HG03060 (cell line): ENCODE measurements at regions not wholly inside any gene's neighbourhood (a gene's known extent, or its start where the extent isn't known, plus 50 kb on each side); places are given as distances from the start of the nearest gene placed in this dataset.

Experiments used
- ATAC-seq: cut with Tn5 transposase; IDR thresholded peaks from one replicate; pipeline ENCODE4 v1.9.1; 2021; ENCODE audit warnings: low read depth, moderate number of reproducible peaks; ENCODE audit not compliant: unreplicated experiment

DNA sequence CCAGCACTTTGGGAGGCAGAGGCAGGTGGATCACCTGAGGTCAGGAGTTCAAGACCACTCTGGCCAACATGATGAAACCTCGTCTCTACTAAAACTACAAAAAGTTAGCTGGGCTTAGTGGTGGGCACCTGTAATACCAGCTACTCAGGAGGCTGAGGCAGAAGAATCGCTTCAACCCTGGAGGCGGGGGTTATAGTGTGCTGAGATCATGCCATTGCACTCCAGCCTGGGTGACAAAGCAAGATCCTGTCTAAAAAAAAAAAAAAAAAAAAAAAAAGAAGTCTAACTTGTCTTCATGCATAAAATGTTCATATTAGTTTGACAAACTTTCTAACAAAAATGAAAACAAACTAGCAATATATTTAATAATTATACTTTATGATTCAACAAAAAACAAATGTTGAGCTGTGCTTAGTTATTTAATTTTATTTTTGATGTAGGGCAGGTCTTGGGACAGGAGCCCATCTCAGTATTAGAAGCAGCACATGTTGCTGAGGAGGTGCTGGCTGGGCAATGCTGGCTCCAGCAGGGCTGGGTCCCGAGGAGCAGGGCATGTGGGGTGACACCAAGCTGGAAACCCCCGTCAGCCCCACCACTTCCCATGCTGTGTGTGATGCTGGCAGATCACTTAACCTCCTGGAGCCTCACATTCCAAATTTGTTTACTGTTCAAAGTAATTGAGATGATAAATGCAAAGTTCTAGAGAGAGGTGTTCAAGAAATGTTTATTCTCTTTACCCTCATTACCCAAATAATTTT, 335.3 kb upstream of the KLF6 start:
- no peak for ATAC-seq

DNA sequence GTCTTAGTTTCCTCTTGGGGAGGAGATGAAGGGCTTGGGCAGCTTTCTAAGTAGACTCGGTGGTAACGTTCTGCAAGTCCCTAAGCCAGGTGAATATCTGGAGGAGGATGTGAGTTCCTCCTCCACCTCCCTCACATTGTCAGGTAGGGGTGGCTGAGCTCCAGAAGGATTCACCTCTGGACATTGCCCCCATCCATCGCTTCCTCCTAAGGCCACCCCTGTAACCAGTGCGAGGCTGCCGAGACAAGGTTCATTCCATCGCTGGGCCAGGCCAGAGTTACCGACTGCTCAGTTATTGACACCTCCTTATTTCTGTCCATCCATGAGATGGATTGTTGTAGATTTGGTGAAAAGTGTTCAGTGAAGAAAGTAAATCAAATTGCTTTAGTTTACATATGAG, 334.1 kb upstream of the KLF6 start:
- no peak for ATAC-seq

DNA sequence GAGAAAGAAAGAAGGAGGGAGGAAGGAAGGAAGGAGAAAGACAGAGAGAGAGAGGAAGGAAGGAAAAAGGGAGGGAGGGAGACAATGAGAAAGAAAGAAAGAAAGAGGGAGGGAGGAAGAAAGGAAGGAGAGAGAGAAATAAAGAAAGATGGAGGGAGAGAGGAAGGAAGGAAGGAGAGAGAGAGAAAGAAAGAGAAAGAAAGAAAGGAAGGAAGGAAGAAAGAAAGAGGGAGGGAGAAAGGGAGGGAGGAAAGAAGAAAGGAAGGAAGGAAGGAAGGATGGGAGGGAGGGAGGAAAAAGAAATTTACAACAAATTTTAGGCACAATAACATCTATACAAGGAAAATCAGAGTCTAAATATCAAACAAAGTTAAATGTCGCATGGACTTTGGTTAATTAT, 332.6 kb upstream of the KLF6 start:
- ATAC-seq, result no peak

DNA sequence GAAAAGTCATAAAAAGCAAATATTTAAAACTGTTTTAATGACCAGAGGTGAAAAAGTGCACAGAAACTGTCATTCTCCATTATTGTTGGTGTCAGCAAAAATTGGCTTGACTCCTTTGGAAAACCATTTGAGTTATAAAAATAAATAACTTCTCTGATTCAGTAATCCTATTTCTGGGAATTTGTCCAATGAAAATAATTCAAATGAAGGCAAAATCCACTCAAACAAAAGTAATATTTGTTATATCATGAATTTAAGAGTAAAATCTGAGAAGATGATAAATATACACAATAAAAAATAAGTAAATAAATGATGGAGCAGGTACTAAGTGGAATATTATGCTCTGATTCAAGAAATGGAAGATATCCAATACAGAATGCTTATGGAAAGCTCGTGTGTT, 326.6 kb upstream of the KLF6 start:
- no peak for ATAC-seq

DNA sequence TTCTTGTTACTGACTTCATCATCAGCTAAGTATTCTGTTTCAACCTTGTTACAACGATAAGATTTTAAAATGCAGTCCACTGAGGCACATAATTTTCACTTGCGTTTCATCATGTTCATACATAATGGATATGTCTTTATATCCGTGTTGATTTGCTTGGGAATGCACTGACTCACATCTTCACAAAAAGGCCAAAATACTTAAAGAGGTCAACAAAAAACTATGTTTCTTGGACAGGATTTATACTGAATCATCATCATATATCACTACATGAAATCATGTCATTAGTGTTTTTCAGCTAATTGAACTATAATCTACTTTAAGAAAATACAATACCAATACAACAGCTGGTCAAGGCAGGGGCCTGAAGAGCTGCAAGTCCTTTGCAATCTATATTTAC, 324.5 kb upstream of the KLF6 start:
- no peak for ATAC-seq

DNA sequence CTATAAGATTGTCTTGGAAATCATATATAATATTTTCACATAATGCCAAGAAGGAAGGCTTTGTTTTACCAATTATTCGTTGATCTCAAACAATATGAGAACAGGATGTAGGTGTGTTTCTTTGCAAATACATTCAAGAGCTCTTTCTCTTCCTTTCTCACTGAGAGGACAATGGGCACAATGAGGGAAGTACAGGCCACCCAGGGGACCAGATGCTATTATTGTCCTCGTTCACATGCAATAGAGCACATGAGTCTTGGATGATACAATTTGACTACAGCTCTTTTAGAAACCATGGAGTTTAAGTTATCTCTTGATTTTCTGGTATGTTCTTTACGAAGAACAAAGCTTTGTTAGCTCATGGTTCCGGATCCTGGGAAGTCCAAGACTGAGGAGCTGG, 323.7 kb upstream of the KLF6 start:
- no peak for ATAC-seq

DNA sequence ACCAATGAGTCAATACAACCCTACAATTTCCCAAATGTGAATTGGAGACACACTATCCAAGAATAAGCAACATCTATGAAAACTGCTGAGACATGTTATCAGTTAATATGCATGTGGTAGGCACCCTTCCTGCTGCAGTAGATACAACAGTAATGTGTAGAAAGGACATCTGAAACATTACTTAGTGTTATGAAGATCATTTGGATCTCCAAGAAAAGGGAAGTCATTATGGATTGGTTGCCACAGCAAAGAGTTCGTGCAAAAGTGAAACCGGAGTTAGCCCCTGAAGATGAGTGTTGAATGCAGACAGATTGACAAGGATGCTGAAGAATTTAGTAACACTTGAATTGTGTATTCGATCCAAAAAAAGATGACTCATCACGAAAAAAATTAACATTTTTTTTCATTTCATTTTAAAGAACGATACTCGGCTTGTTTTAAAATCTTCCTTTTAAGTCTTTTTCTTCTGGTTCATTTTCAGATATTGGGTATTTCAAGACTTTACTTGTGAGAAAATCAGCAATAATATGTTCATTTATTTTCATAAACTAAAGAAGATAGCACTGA, 322.4 kb upstream of the KLF6 start:
- ATAC-seq, result no peak

DNA sequence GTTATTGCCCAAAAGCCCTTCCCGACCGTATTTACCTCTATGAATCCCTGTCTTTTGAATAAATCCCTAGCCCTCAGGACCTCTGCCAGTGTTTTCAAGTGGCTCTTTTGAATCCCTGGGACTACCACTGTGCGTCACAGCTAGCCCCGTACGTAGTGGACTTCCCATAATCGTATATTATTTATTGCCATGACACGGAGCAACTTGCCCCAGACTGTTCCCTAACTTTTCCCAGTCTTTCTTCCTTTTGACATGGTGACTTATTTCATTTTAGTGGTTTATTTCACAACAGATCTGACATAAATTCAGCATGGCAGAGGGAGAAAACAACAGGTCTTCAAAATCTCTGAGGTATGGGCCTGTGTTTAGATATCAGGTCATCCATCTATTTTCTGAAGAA, 318.6 kb upstream of the KLF6 start:
- no peak for ATAC-seq

DNA sequence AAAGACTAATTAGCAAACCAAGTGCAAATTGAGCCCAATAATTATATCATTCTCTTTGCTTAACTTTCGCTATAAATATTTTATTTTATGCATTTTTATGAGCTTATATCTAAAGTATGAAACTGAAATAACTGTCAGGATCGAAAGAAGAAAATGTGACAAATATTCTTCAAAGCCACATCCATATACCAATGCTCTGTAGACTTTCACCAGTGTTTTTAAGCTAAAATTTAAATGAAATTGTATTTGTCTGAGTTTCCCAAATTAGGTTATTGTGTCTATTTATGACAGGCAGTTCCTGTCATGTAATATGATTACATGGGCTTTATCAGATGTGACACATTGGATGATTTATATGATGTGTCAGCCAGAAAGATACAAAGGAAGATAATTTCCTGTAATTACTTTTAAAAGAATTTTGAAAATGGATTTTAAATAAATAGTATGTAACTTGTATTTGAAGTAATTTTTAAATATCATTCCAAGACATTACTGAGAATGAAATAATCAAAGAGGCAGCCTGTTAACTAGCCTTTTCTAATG, 317.9 kb upstream of the KLF6 start:
- ATAC-seq, result no peak

DNA sequence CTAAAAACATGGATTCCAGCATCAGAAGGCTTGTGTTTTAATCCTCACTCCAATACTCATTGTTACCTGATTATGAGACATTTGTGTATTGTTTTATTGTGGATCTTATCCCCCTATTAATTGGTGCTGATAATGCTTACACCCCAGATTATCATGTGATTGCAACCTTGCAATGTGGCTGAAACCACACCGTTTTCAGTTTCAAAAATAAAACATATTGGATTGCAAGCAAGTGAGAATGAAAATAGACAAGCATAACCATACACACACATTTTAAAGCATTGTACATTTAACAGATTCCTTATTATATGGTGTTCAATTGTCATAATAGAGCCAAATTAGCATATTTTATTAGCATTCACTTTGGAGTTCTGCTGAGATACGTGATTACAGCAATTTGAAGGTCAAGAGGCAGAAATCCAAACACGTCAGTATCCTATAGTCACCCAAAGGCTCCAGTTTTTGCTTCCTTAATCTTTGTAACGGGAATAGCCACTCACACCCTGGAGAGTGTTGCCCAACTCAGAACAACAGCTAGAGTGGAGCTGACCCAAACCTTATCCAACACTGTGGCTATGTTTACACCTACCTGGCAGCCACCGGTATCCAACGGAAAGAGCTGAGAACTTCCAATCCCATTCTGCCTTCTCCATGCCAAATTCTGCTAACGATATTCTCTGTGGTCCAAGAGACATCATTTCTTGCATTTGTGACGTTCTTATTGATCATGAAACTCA, 317.1 kb upstream of the KLF6 start:
- ATAC-seq, result no peak

DNA sequence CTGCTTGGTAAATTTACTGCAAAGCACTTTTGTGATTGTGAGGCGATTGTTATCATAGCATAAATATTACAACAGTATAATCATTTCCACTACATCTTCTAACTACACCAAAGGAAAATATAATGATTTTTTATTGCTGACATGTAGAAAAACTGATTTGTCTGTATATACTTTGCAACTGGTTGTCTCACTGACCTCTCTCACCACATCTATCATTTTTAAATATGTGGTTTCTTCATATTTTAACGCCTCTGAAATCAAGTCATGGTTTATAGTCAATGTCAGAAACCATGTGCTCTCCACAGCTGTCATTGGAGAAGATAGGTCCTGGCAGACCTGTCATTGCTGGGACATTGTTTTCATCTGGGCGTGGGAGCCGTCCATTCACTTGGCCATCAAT, 315.4 kb upstream of the KLF6 start:
- ATAC-seq, result no peak

DNA sequence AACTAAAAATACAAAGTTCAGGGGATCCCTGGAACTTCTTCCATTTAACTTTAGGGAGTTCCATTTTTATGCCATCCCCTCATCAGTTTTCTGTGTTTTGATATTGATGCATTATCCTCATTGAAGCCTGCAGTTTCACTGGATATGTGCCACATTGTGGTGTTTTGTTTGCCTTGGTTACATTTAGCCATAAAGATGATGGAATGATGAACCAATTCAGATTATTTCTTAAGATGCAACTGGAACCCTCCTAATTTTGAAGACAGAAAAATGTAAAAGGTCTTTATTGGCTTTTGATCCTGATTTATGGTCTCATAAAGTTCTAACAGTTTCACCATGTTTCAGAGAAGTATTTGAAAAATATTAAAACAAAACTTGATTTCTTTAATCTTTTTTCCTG, 314.2 kb upstream of the KLF6 start:
- ATAC-seq, result no peak

DNA sequence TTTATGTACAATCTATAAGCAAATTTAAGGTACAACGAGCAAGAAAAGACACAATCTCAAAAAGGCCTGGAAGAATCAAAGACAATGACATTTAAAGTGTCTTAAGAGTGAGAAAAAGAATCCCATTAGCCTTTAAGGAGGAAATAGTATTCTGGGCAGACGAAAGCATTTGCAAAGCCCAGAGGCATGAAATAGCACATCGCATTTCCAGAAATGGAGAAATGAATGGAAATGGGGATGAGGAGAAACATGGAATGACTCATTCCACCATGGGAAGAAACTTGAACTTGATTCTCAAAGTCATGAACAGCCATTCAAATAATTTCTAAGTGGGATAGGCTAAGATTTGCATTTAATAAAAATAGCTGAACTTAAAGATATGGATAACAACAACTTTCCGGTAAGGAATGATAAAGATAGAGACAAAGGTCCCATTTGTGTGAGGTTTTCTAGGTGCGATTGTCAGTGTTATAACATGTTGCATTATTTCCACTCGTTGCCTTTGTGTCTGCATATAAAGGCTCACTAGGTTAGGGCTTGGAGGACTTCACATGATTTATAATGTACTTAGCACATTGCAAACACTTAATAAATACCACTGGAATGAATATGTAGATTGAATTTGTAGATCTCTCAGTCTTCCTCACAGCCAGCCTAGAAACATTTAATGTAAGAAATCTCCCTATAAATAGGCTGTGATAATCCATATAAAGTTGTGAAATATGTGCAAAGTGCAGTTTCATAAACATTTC, 310.3 kb upstream of the KLF6 start:
- ATAC-seq, result no peak

DNA sequence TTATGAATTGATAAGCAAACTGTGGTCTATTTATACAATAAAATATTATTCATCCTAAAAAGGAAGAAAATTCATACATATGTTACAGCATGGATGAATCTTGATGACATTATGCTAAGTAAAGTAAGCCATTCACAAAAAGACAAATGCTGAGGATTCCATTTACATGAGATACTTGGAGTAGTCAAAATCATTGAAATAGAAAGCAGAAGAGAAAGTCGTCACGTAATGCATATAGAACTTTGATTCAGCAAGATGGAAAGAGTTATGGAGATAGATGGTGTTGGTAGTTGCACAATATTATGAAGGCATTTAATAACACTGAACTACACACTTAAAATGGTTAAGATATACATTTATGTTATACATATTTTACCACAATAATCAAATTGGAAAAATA, 309.7 kb upstream of the KLF6 start:
- ATAC-seq, result no peak

DNA sequence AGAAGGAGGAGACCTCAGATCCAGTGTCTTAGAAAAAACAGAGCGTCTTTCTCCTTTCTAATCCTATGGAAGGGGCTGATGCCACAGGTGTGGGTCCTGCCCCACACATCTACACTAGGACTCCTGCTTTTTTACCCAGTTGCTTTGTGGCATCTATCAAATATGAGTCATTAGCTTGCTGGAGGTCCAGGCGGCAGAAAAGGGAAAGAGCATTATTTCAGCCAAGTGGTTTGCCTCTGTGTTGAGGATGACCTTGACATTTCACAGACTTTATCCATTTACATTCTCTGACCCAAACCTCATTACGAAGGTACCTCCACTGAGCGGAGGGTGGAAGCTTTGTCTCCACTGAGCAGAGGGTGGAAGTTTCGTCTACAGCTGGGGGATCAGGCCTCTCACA, 308.4 kb upstream of the KLF6 start:
- ATAC-seq, result no peak

DNA sequence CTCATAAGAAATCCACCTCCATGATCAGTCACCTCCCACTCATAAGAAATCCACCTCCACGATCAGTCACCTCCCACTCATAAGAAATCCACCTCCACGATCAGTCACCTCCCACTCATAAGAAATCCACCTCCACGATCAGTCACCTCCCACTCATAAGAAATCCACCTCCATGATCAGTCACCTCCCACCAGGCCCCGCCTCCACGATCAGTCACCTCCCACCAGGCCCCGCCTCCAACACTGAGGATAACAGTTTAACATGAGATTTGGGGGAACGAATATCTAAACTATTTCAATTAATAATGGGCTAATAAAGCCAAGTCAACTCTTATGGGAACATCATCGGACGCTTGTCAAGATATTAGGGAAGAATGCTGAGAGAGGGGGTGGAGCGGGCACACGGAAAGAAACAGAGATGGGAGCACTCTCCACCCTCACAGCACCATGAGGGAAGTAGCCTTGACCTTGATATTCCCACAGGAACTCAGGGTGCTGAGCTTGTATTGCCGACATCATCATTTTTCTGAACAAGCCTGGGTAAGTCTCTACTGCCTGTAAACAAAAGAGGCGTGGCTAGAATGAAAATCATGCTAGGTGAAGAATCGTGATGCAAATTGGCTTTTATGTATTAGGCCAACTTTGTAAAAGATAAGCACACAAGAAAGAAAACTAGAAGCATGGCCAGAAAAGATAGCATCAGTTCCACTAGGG, 303.5 kb upstream of the KLF6 start:
- ATAC-seq, result no peak

DNA sequence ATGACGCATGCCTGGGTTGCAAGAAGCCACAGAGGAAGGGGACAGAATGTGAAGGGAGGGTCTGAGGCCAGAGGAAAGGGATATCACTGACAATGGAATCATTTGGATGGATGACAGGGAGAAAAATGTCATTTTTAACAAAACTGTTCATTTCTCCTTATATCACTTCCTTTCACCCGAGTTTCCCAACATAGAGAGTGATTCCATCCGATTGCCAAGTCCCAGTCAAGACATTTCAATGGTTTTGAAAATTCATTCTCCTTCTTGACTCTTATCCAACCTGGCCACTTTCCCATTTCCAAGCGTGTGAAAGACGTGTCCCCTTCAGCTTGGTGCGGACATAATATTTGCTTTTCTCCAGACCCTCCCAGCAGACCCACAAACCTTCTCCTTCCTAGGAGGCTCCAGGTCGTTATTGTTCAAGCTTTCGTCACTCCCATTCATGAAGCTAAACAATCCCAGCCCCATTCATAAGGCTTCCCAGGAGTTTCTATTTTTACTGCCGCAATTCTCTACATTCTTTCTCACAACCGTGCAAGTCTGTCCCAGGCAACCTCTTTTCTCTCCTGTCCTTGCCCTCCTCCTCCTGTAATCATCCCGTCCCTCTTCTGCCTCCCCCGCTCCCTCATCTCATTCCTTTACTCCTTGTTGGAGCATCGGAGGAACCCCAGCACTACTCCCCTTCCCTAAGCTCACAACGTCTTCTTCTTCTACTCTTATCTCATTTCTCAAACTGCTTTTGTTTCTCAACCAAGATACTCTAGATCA, 301.3 kb upstream of the KLF6 start:
- ATAC-seq, result no peak

DNA sequence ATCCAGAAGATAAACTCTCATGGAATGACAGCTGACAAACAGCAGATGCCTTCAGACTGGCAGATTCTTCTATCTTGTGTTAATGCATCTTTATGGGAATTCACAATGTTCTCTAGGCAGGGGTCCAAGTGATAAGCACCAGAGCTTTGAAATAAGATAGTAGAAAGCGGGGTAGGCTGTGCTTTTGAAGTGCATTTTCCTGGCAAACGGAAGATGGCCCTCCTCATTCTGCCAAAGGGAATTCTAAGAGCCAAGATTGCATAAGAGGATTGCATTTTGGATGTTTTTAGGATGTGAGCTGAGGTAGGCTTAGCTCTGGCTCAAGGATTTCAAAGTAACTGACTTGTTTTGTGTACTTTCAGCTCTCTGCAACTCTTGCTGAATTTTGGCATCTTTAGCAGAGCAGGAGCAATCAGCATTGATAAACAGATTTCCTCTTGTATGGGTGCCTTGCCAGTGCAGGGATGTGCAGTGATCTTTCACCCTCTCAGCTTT, 298.5 kb upstream of the KLF6 start:
- no peak for ATAC-seq

DNA sequence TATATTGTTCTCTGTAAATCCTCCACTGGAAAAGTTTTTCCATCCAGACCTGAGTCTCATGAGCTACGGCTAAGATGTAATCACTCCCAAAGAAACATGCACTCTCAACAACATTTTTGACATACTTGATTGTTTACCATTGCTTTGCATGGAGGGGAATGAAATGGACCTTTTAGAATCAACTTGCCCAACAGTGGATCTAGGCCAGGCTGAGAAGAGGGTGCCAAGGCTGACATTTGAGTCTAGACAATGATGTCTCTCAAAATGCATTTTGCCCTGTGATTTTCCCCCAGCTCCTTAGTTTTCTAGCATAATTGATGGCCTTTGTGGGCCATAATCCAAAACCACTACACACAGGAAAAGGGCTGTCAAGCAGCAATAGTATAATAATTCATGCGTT, 297.9 kb upstream of the KLF6 start:
- ATAC-seq, result no peak
